ENCODE measurements at regions not wholly inside any gene's neighbourhood (a gene's known extent, or its start where the extent isn't known, plus 50 kb on each side); places are given as distances from the start of the nearest gene placed in this dataset.

DNA sequence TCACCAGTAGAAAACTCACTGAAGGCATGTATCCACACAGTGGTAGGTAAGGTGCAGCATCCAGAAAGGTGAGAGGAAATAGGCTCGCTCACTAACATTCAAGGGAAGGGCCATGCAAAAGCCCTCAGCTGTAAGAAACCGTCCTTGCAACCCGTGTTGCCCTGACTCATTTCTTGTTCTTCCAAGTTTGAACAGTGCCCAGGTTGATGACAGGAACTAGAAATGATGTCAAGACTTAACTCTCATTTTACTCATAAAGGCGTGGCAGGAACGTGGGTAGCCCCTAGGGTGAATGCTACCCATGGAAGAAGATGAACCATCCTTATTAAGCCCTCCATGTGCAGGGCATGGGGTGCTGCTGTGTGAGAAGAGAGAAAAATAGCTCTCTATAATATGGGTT is 187.6 kb downstream of the CD83 start:
- in situ Hi-C loops (cut with HindIII; ENCODE audit: low pct_unique_long_range_greater_than_20kb, low sequenced_read_pairs) = no loop called here
- TF ChIP-seq JUND (IDR thresholded peaks at IDR 0.05; ENCODE audit: low read depth) = no peak
- no peak for DNase-seq (ENCODE audit: low read depth in 1 of 2, low spot score in 1 of 2)

DNA sequence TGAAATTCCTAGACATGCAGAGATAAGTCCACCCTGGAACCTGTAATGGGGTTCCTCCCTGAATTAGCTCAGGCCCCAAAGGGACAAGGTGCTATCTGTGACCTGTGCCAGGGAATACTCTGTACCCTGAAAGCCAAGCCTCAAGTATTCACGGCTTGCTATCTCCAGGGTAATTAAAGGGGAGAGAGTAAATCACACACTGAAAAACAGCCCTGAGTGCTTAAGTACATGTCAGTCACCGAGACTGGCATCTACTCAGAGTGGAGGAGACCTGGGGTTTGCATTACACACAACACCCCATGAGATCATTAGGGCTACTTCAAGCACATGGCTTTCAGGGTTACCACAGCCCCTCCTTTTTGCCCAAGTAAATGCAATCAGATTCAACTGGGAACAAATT is 188.1 kb downstream of the CD83 start:
- TF ChIP-seq JUND (IDR thresholded peaks at IDR 0.05; ENCODE audit: low read depth) = no peak
- no peak for DNase-seq (ENCODE audit: low read depth in 1 of 2, low spot score in 1 of 2)
- in situ Hi-C loops (cut with HindIII; ENCODE audit: low pct_unique_long_range_greater_than_20kb, low sequenced_read_pairs) = no loop called here

DNA sequence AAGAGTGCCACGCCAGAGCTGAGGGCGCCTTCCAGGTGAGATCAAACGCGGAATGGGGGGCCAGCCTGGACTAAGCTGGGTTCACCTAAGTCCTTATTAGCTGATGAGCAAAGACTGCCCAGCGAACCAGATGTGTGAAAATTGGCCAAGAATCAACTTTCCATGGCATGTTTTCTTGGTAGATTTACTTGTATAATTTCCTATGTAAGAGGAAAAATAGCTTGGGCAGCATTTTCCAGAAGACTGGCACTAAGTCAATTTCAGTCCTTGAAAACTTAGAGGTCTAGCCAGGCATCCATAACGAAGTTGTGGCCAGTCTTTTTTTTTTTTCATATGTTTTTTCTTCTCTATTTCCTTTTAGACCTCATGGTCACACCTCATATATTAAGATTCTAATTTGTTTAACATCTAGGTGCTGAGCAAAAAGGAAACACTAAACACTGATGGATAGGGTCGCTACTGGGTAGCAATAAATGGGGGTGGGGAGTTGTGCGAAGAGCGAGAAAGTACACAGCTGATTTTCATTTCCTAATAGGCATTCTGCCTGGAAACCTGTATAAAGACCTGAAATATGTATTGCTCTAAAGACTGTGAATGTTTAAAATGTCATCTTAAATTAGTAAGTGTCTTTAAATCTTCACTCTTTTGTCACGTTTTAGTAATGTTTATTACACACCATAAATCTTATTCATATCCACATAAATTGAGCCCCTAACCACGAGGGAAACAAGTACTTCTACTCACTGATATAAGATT is 188.8 kb downstream of the CD83 start:
- in situ Hi-C loops (cut with HindIII; ENCODE audit: low pct_unique_long_range_greater_than_20kb, low sequenced_read_pairs) = no loop called here

DNA sequence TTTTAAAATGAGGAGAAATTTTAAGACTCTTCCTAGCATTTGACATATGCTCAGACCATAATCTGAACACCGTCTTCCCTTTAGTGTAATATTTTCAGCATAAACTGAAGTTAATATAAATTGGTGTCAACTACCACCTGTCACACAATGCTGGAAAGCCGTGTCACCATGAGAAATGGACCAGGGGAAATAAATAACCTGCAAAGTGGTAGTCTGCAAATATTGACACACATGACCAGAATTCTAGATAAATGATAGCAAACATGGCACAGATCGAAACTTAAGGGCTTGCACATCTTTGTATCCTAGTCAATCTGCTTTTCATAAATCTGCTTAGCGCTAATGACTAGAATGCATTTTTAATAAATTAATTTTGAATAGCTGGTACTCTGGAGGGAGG is 191.9 kb downstream of the CD83 start:
- in situ Hi-C loops (cut with HindIII; ENCODE audit: low pct_unique_long_range_greater_than_20kb, low sequenced_read_pairs) = no loop called here
- no peak for TF ChIP-seq JUND (IDR thresholded peaks at IDR 0.05; ENCODE audit: low read depth)
- DNase-seq (ENCODE audit: low read depth in 1 of 2, low spot score in 1 of 2) = no peak

More for the DNA sequence above, 188.8 kb downstream of the CD83 start:
- TF ChIP-seq JUND (IDR thresholded peaks at IDR 0.05; ENCODE audit: low read depth) = no peak
- DNase-seq (ENCODE audit: low read depth in 1 of 2, low spot score in 1 of 2) = no peak

DNA sequence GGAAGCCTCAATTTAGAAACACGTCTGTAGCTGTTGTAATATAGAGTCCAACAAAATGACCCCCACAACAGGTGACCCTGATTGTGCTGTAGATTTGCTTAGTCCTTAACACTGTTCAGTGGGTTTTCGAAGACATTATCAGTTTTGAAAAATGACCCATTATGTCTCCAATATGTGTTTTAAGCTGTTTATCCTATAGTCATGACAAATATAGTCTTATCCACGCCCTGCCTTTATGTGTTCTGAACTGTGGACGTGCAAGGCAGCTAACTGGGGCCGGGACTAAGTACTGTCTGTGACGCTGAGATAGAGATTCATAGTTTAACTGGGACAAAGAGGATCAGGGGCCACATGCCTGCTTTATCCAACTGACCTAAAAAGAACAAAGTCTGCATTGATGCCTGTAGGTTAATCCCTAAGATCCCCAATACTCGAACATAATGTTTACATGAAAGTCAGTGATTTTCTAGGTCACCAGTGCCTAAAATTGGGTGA is 192.4 kb downstream of the CD83 start:
- no peak for TF ChIP-seq JUND (IDR thresholded peaks at IDR 0.05; ENCODE audit: low read depth)
- in situ Hi-C loops (cut with HindIII; ENCODE audit: low pct_unique_long_range_greater_than_20kb, low sequenced_read_pairs) = no loop called here
- DNase-seq (ENCODE audit: low read depth in 1 of 2, low spot score in 1 of 2) = no peak

DNA sequence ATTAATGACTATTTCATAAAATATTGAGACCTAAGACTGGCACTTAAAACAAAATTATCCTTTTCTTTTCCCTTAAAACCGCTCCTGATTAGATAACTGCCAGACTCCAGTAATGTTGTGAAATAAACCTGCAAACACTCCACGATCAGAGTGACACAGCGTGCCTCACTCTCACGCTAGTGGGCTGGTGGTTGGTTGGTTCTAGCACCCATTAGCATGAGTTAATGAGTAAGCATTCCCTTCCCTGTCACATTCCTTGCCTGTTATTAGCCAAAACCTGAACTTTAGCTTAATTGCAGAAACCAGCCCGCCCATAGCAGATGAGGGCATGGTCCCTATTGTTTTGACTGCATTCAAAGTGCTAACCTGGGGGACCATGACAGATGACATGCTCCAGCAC is 193.4 kb downstream of the CD83 start:
- no peak for TF ChIP-seq JUND (IDR thresholded peaks at IDR 0.05; ENCODE audit: low read depth)
- no peak for DNase-seq (ENCODE audit: low read depth in 1 of 2, low spot score in 1 of 2)
- in situ Hi-C loops (cut with HindIII; ENCODE audit: low pct_unique_long_range_greater_than_20kb, low sequenced_read_pairs) = no loop called here

DNA sequence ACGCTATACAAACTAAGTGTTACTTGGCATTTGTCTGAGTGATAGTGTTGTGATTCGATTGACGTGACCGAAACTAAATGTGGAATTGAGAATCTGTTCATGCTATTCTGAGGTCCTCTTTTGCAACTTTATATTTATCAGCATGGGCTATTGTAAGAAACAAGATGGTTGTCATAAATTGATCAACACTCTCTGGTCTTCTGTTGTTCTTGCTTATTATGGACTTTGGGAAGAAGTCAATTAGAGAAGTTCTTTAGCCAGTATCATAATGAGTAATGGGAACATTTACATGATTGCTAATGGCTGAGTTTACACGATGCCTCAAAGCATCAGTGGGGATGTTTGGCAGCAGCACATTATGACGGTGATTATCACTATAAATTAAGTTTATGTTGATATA is 195.0 kb downstream of the CD83 start:
- in situ Hi-C loops (cut with HindIII; ENCODE audit: low pct_unique_long_range_greater_than_20kb, low sequenced_read_pairs) = no loop called here
- TF ChIP-seq JUND (IDR thresholded peaks at IDR 0.05; ENCODE audit: low read depth) = no peak
- DNase-seq (ENCODE audit: low read depth in 1 of 2, low spot score in 1 of 2) = no peak

DNA sequence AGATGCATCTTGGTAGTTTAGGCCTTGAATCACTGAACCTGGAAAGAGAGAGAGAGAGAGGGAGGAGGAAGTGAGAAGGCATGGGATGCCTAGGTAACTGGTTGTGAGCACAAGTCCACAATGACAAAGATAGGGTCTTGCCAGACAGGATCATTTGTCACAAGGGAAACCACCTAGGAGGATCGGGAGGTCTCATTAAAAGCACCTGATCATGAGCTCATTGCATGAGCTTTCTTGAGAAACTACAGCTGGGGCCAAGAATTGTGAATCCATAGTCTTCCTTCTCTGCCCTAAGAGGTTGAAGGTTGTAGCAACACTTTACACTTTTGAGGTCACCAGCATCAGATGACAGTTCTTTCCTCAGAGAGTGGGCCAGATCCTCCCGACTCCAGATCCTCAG is 195.7 kb downstream of the CD83 start:
- DNase-seq (ENCODE audit: low read depth in 1 of 2, low spot score in 1 of 2) = no peak
- TF ChIP-seq JUND (IDR thresholded peaks at IDR 0.05; ENCODE audit: low read depth) = no peak
- in situ Hi-C loops (cut with HindIII; ENCODE audit: low pct_unique_long_range_greater_than_20kb, low sequenced_read_pairs) = no loop called here

DNA sequence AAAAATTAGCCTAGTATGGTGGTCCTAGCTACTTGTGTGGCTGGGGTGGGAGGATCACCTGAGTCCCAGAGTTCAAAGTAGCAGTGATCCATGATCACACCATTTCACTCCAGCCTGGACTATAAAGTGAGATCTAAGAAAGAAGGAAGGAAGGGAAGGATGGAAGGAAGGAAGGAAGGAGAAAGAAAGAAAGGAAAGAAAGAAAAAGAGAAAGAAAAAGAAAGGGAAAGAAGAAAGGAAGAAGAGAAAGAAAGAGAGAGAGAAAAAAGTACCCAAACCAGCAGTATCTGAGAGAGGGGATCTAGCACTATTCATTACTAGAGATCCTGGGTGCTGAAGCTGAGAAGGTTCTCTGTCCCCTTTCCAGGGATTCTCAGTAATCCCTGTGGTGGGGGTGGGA is 197.8 kb downstream of the CD83 start:
- in situ Hi-C loops (cut with HindIII; ENCODE audit: low pct_unique_long_range_greater_than_20kb, low sequenced_read_pairs) = no loop called here
- no peak for TF ChIP-seq JUND (IDR thresholded peaks at IDR 0.05; ENCODE audit: low read depth)
- DNase-seq (ENCODE audit: low read depth in 1 of 2, low spot score in 1 of 2) = no peak

DNA sequence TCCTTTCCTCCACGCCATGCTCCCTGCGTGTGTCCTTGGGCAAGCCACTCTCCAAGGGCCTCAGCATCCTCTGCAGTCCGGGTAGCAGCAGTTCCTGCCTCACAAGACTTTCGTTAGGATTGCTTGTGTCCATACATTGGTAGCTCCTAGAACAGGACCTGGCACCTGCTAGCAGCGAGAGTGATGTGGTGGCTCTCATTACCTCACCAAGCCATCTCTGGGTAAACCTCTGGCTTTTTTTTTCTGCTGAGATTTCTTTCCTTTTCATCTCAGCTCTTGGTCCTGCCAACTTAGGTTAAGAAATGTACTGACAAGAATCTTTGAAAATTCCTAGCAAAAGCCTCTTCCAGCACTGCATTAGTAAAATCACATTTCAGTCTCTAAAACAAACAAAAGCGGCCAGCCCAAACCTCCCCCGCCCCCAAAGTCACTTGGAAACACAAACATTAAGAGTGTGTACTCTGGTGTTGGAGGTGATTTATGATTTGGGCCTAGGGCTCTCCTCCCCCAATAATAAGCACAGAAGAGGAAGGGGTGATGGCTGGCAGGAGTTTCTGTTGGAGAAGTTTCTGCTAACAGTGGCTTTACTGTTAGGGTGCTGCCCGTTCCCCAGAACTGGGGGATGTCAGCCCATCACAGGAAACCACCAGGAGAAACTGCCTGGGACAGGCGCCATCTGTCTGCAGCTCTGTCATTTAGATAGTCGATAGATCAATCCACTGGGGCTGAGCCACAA is 199.2 kb downstream of the CD83 start:
- peak in 1 of 2 experiments; percentile 56 for DNase-seq (ENCODE audit: low read depth in 1 of 2, low spot score in 1 of 2)
- no peak for TF ChIP-seq JUND (IDR thresholded peaks at IDR 0.05; ENCODE audit: low read depth)

DNA sequence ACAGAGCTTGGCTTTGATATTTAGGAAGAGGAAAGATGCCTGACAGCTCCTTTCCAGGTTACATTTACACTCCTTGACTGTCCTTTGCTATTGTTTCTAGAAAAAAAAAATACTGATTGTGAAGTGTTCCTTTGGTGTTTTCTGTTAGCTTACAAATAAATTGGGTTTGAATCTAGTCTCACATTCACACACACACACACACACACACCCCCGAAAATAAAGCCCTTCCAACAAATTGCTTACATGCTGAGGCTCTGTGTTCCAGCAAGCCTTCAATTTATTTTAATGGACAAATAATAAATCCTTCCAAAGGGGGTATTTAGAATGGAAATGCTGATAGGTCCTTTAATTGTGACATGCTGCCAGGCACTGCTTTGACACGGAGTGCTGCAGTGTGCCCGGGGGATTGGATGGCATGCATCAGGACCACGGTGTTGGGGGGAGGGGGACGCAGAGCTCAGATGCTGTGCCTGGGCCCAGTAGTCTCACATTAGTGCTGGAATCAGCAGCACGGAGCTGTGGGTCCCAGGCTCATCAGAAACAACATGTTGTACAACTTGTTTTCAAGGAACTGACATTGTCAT is 199.9 kb downstream of the CD83 start:
- in situ Hi-C loops (cut with HindIII; ENCODE audit: low pct_unique_long_range_greater_than_20kb, low sequenced_read_pairs) = no loop called here
- no peak for TF ChIP-seq JUND (IDR thresholded peaks at IDR 0.05; ENCODE audit: low read depth)
- DNase-seq (ENCODE audit: low read depth in 1 of 2, low spot score in 1 of 2) = no peak

More for the DNA sequence above, 199.2 kb downstream of the CD83 start:
- in situ Hi-C loops (cut with HindIII; ENCODE audit: low pct_unique_long_range_greater_than_20kb, low sequenced_read_pairs) = no loop called here

DNA sequence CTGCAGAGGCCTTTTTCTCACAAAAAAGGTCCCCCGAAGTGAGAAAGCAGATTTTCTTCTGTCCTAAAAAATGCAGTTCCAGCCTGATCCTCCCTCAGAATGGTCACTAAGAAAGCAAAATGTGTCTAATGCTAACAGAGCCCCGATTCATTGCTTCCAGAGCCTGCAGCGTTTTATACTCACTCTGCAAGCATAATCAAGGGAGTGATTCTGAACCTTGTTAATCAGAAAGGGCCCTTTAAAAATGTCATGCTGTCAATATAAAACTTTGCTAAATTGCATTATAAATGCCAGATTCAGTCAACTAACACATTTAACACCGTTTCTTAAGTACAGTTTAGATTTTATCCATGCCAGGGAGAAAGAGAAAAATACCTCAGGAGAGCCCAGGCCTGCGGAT is 202.8 kb downstream of the CD83 start:
- TF ChIP-seq JUND (IDR thresholded peaks at IDR 0.05; ENCODE audit: low read depth) = no peak
- no peak for DNase-seq (ENCODE audit: low read depth in 1 of 2, low spot score in 1 of 2)
- in situ Hi-C loops (cut with HindIII; ENCODE audit: low pct_unique_long_range_greater_than_20kb, low sequenced_read_pairs) = no loop called here
